ENCODE measurements at regions not wholly inside any gene's neighbourhood (a gene's known extent, or its start where the extent isn't known, plus 50 kb on each side); places are given as distances from the start of the nearest gene placed in this dataset. TPM values are rescaled to one million over a fixed set of nuclear protein-coding genes. Genes with fewer than 3 reads are reported as not detected.

Small RNAs in the stretch of these regions (small RNA-seq; reads per million reads assigned to genes)
- gene RF00019 (ENCODE audit: insufficient read length, low read depth) (not detected), gene RNU6-40P (ENCODE audit: insufficient read length, low read depth) (not detected)

Measured in AG04450 (cell line).